ENCODE measurements at regions not wholly inside any gene's neighbourhood (a gene's known extent, or its start where the extent isn't known, plus 50 kb on each side); places are given as distances from the start of the nearest gene placed in this dataset.

DNA sequence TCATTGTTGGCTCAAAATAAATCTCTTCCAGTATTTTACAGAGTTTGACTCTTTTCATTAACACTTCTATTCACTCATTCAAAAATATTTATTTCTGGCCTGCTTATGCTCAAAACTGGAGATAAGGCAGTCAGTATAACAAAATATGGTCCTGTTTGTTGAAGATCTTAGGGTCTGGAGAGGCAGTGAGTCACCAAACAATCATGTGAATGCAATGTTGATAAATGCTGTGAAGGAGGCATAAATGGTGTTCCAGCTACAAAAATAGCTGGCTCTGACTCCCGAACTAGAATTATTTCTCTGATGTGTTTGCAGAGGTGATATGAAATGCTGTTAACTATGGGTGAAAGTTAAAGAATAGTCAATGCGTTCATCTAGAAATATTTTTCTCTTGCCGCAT, 390.6 kb downstream of the AASDHPPT start:
- Histone ChIP-seq H3K9me3 (ENCODE audit: low read length) (no peaks in the 10 kb centered on the region), H3K36me3 (ENCODE audit: insufficient read depth, low read length) (no peaks in the 10 kb centered on the region), H3K4me1 (ENCODE audit: insufficient read depth, low read length) (peaks cover 28% of the 10 kb centered on the region), H2AFZ (ENCODE audit: low read depth, low read length) (no peak overlapping the region), H3K27me3 (ENCODE audit: insufficient read depth, low read length) (no peaks in the 10 kb centered on the region), H3K4me3 (ENCODE audit: low read length) (no peak overlapping the region)

DNA sequence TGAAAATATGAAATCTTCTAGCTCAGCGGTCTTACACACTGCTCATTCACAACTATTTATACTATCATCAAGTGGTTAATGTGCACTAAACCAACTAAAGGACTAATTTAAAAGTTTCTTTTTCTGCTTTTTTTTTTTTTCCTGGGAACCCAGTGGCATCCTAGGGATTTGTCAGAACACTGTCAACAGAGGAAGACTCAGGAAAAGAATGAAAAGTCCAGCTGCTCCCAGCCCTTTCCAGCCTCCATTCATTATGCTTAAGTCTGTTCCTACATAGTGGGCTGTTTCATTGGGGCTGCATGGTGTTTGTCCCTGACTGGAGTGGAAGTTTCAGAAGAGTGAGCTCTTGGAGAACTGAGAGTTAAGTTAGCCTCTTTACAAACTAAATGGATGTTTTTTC, 391.1 kb downstream of the AASDHPPT start:
- no peaks in the 10 kb centered on the region for H3K9me3 ChIP-seq (ENCODE audit: low read length)
- peaks cover 28% of the 10 kb centered on the region for H3K4me1 ChIP-seq (ENCODE audit: insufficient read depth, low read length)
- no peak overlapping the region for H3K4me3 ChIP-seq (ENCODE audit: low read length)
- no peaks in the 10 kb centered on the region for H3K36me3 ChIP-seq (ENCODE audit: insufficient read depth, low read length)
- H3K27me3 ChIP-seq (ENCODE audit: insufficient read depth, low read length), result no peaks in the 10 kb centered on the region
- no peak overlapping the region for H2AFZ ChIP-seq (ENCODE audit: low read depth, low read length)

DNA sequence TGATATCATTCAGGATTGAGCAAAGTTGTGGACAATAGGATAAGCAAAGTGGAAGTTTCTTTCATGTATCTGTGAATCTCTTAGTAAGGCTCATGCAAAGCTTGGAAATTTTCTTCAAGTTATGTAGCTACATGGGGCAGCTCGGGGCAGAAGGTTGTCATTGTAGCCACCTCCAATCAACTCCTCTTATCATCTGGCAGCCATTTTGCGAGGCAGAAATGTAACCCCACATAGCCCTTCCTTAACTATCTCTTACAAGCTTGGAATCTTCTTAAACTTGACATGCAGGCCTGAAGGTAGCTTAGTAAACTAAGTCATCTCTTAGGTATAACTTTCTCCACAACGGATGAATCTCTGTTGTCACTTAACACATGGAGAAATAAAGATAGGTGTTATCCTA, 392.8 kb downstream of the AASDHPPT start:
- H3K36me3 ChIP-seq (ENCODE audit: insufficient read depth, low read length), result no peaks in the 10 kb centered on the region
- peaks cover 26% of the 10 kb centered on the region for H3K4me1 ChIP-seq (ENCODE audit: insufficient read depth, low read length)
- H3K27me3 ChIP-seq (ENCODE audit: insufficient read depth, low read length), result no peaks in the 10 kb centered on the region
- H2AFZ ChIP-seq (ENCODE audit: low read depth, low read length), result no peak overlapping the region
- H3K9me3 ChIP-seq (ENCODE audit: low read length), result no peaks in the 10 kb centered on the region
- no peak overlapping the region for H3K4me3 ChIP-seq (ENCODE audit: low read length)

DNA sequence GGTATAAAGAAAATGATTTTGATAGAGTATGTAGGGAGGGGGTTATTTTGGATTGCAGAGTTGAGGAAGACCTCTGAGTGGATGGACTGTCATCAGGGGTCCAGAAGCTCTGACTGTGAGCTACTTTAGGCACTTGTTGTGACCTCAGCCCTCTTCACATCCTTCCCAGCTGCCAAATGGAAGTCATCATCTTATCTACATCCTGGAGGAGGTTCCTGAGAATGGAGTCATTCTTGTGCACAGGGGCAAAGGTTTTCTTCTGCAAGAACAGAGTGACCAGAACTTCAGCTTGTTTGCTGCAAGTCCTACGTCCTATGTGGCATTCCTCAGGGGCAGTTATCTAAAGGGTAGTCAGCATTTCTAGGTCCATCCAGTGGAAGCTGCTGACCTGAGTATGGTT, 393.8 kb downstream of the AASDHPPT start:
- H3K4me3 ChIP-seq (ENCODE audit: low read length), result no peak overlapping the region
- H3K9me3 ChIP-seq (ENCODE audit: low read length), result no peaks in the 10 kb centered on the region
- H2AFZ ChIP-seq (ENCODE audit: low read depth, low read length), result no peak overlapping the region
- H3K4me1 ChIP-seq (ENCODE audit: insufficient read depth, low read length), result peaks cover 26% of the 10 kb centered on the region
- H3K27me3 ChIP-seq (ENCODE audit: insufficient read depth, low read length), result no peaks in the 10 kb centered on the region
- no peaks in the 10 kb centered on the region for H3K36me3 ChIP-seq (ENCODE audit: insufficient read depth, low read length)

DNA sequence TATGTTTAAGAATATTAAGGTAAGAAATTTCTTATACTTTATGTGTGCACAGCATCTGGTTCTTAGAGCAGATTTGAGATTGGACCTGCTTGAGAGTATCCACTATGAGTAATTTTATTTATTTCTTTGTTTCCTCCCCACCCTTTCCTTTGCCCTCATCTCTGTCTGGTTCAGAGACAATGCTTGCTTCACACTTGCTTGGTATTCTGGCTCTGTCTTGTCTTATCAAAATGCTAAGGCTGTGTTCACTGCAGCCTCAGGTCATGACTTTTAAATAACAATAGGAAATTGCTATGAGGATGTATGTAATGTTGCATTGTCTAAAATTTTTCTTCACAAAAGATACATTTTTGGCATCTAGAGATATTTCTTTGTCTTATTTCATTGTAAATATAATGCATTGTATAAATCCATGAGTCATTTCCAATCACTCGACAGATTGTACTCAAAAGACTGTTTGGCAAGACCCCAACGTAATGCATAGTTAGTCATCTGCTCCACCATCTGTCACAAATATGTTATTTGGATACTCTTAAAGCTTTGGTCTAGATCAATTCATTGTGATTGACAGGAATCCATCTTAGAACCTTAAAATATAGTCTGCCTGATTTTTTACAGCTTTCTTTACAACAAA, 395.7 kb downstream of the AASDHPPT start:
- H2AFZ ChIP-seq (ENCODE audit: low read depth, low read length), result peak overlapping the region; percentile 21
- H3K9me3 ChIP-seq (ENCODE audit: low read length), result no peaks in the 10 kb centered on the region
- peaks cover 22% of the 10 kb centered on the region for H3K4me1 ChIP-seq (ENCODE audit: insufficient read depth, low read length)
- H3K36me3 ChIP-seq (ENCODE audit: insufficient read depth, low read length), result no peaks in the 10 kb centered on the region
- H3K27me3 ChIP-seq (ENCODE audit: insufficient read depth, low read length), result no peaks in the 10 kb centered on the region
- no peak overlapping the region for H3K4me3 ChIP-seq (ENCODE audit: low read length)

DNA sequence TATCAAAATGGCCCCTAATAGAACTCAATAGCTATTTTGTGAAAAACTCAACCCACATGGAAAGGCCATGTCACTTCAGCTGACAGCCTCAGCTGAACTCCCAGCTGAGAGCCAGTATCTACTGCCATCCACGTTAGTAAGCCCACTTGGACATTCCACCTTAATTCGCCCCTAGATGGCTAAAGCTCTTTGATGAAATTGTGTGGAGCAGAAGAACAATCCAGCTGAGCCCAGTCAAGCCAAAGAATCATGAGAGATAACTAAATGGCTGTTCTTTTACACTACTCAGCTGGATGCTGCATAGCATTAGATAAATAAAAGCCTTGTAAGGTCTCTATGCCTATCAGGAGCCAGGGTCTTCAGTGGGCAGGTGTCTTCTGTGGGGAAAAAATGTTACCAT, 396.8 kb downstream of the AASDHPPT start:
- H2AFZ ChIP-seq (ENCODE audit: low read depth, low read length), result no peak overlapping the region
- no peak overlapping the region for H3K4me3 ChIP-seq (ENCODE audit: low read length)
- no peaks in the 10 kb centered on the region for H3K36me3 ChIP-seq (ENCODE audit: insufficient read depth, low read length)
- H3K9me3 ChIP-seq (ENCODE audit: low read length), result no peaks in the 10 kb centered on the region
- peaks cover 17% of the 10 kb centered on the region for H3K4me1 ChIP-seq (ENCODE audit: insufficient read depth, low read length)
- no peaks in the 10 kb centered on the region for H3K27me3 ChIP-seq (ENCODE audit: insufficient read depth, low read length)

DNA sequence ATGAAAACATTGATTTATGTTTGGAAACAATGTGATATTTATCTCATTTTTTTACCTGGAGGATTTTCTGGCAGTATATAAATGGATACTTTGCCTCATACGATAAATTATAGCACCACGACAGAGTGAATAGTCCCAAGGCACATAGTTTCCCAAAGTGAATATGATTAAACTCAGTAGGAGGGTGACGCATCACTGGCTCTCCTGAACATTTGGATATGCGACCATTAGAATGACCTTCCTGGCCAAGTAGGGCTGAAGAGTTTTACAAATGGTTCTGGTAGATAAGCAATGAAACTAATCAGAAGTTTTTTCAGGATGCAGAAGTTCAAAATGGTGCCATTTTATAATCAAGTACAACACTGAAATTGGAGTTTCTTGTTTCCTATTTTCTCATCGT, 397.7 kb downstream of the AASDHPPT start:
- H2AFZ ChIP-seq (ENCODE audit: low read depth, low read length), result no peak overlapping the region
- no peak overlapping the region for H3K4me3 ChIP-seq (ENCODE audit: low read length)
- H3K9me3 ChIP-seq (ENCODE audit: low read length), result no peaks in the 10 kb centered on the region
- H3K4me1 ChIP-seq (ENCODE audit: insufficient read depth, low read length), result peaks cover 20% of the 10 kb centered on the region
- H3K36me3 ChIP-seq (ENCODE audit: insufficient read depth, low read length), result no peaks in the 10 kb centered on the region
- H3K27me3 ChIP-seq (ENCODE audit: insufficient read depth, low read length), result no peaks in the 10 kb centered on the region

DNA sequence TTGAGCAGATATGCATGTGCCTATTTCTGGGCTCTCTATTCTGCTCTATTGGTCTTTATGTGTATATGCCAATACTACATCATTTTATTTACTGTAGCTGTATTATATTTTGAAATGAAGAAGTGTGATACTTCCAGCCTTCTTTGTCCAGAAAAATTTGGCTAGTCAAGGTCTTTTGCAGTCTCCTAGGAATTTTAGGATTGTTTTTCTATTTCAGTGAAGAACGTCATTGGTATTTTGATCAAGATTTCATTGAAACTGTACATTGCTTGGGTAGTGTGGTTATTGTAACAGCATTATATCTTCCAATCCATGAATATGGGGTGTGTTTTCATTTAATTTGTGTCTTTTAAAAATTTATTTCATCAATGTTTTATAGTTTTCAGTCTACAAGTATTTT, 400.3 kb downstream of the AASDHPPT start:
- H3K36me3 ChIP-seq (ENCODE audit: insufficient read depth, low read length), result no peaks in the 10 kb centered on the region
- no peaks in the 10 kb centered on the region for H3K9me3 ChIP-seq (ENCODE audit: low read length)
- peaks cover 14% of the 10 kb centered on the region for H3K4me1 ChIP-seq (ENCODE audit: insufficient read depth, low read length)
- H3K27me3 ChIP-seq (ENCODE audit: insufficient read depth, low read length), result no peaks in the 10 kb centered on the region
- no peak overlapping the region for H3K4me3 ChIP-seq (ENCODE audit: low read length)
- no peak overlapping the region for H2AFZ ChIP-seq (ENCODE audit: low read depth, low read length)

DNA sequence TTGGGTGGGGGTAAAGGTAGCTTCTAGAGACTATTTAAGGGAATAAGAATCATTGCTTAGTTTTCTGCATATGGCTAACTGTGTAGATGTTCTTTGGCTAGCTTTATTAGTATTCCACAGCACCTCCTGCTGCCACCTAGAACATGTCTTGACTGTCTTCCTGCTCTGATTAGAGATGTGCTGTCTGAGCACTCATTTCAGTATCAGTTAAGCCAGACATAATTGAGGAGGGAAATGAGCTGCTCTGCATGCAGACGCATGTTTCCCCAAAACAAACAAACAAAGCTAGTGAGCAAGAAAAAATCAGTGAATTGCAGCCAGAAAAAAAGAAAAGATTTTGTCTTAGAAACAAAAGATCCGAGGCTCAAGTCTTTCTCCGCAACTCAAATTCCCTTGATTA, 402.2 kb downstream of the AASDHPPT start:
- Histone ChIP-seq H2AFZ (ENCODE audit: low read depth, low read length) (no peak overlapping the region), H3K9me3 (ENCODE audit: low read length) (no peaks in the 10 kb centered on the region), H3K27me3 (ENCODE audit: insufficient read depth, low read length) (no peaks in the 10 kb centered on the region), H3K36me3 (ENCODE audit: insufficient read depth, low read length) (no peaks in the 10 kb centered on the region), H3K4me3 (ENCODE audit: low read length) (no peak overlapping the region), H3K4me1 (ENCODE audit: insufficient read depth, low read length) (peaks cover 14% of the 10 kb centered on the region)

DNA sequence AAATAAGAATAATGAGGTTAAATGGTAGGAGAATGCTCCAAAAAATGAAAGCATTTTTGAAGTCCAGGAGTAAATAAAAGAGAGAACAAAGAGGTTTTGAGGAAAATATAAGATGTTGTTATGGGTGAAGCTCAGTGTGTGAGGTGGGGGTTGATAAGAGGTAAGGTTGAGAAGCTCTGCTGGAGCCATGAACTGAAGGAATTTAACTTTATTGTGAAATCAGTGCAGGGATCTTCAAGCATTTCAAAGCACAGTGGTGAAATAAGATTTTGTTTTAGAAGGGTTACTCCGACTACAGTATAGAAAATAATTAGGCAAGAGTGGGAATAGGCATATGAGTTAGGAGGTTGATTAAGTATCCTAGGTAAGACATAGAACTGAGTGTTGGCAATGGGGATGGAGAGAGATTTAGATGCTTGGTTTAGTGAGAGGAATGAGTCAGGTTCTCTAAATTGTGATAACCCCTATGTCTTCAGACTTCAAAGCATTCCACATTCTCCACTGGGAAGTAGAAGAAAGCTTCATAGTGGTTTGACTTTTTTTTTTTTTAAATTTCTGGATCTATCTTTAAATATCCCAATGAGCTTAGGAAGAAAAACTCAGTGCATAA, 403.2 kb downstream of the AASDHPPT start:
- H3K36me3 ChIP-seq (ENCODE audit: insufficient read depth, low read length), result no peaks in the 10 kb centered on the region
- no peaks in the 10 kb centered on the region for H3K27me3 ChIP-seq (ENCODE audit: insufficient read depth, low read length)
- H3K9me3 ChIP-seq (ENCODE audit: low read length), result no peaks in the 10 kb centered on the region
- no peak overlapping the region for H2AFZ ChIP-seq (ENCODE audit: low read depth, low read length)
- H3K4me1 ChIP-seq (ENCODE audit: insufficient read depth, low read length), result peaks cover 14% of the 10 kb centered on the region
- no peak overlapping the region for H3K4me3 ChIP-seq (ENCODE audit: low read length)

DNA sequence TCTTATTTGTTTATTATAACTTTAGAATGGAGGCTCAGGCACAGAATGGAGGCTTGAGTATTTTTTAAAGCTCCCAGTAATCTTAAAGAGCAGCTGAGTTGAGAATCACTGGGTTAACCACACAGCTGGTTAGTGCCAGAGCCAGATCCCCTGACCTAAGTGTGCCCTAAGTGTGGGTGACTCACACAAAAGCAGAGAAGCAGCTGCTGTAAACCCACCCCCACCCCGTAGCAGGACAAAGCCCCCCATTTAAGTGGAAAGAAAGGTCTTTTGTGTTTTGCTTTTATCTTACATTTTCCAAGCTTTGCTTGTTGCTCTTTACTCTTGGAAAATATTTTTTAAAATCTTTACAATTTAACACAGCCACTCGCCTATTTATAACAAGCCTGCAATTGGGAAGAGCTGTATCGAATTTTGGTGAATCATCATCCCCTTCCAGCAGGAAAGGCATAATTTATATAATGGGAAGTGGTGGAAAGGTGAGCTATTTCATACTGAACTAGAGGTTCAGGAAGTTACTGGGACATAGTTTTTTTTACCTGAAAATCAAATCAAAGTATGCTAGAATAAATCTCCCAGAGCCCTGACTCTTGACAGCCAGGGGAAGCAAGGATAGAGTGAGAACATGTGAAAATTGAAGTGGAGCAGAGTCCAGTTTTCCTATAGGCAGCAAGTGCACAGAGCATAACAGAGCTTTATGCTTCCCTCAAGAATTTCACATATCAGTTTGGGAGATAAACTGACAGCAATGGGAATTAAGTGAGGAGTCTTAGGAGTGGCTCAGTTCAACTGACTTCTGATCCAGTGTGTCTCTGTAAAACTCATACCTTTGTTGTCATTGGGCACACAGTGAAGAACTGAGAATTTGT, 405.7 kb downstream of the AASDHPPT start:
- H3K36me3 ChIP-seq (ENCODE audit: insufficient read depth, low read length), result no peaks in the 10 kb centered on the region
- H3K4me3 ChIP-seq (ENCODE audit: low read length), result no peak overlapping the region
- no peaks in the 10 kb centered on the region for H3K9me3 ChIP-seq (ENCODE audit: low read length)
- H3K4me1 ChIP-seq (ENCODE audit: insufficient read depth, low read length), result peaks cover 14% of the 10 kb centered on the region
- no peaks in the 10 kb centered on the region for H3K27me3 ChIP-seq (ENCODE audit: insufficient read depth, low read length)
- H2AFZ ChIP-seq (ENCODE audit: low read depth, low read length), result peak overlapping the region; percentile 34

DNA sequence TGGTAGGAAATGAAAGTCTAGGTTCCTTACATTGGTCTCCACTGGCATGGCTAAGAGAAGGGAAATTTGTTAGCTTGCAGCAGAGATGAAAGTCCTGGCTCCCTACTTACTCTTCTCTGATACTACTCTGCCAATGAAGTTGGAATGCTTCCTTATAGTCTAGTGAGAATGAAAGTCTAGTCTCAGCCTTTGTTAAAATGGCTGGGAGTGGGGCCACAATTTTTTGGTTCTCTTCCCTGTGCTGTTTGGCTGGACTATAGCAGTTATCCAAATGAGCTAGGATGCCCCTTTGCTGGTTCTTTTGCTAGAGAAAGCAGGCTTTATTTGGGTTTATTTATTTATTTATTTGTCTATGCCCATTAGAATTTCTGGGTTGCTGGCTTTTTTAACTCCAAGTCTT, 414.3 kb downstream of the AASDHPPT start:
- Histone ChIP-seq H3K4me1 (ENCODE audit: insufficient read depth, low read length) (peaks cover 9% of the 10 kb centered on the region), H3K36me3 (ENCODE audit: insufficient read depth, low read length) (no peaks in the 10 kb centered on the region), H3K9me3 (ENCODE audit: low read length) (no peaks in the 10 kb centered on the region), H3K27me3 (ENCODE audit: insufficient read depth, low read length) (no peaks in the 10 kb centered on the region), H3K4me3 (ENCODE audit: low read length) (no peak overlapping the region), H2AFZ (ENCODE audit: low read depth, low read length) (no peak overlapping the region)

DNA sequence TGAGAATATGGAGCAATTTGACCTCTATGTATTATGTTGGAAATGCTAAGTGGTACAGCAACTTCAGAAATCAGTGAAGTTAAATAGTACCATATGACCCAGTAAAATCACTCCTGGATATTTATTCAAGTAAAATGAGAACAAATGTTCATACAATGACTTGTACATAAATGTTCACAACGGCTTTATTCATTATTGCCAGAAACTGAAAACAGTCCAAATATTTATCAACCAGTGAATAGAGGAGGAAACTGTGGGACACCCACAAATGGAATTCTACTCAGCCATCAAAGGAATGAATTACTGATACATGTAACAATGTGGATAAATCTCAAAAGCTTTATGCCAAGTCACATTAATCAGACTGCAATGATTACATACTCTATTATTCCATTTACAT, 416.3 kb downstream of the AASDHPPT start:
- no peak overlapping the region for H3K4me3 ChIP-seq (ENCODE audit: low read length)
- no peaks in the 10 kb centered on the region for H3K36me3 ChIP-seq (ENCODE audit: insufficient read depth, low read length)
- no peak overlapping the region for H2AFZ ChIP-seq (ENCODE audit: low read depth, low read length)
- peaks cover 9% of the 10 kb centered on the region for H3K4me1 ChIP-seq (ENCODE audit: insufficient read depth, low read length)
- no peaks in the 10 kb centered on the region for H3K9me3 ChIP-seq (ENCODE audit: low read length)
- no peaks in the 10 kb centered on the region for H3K27me3 ChIP-seq (ENCODE audit: insufficient read depth, low read length)
